ENCODE measurements at regions not wholly inside any gene's neighbourhood (a gene's known extent, or its start where the extent isn't known, plus 50 kb on each side); places are given as distances from the start of the nearest gene placed in this dataset.

GRCh38 chr6:22473991-22474682 is 95.2 kb upstream of the HDGFL1 start:
- POLR2A ChIA-PET (ENCODE audit: low non-redundant PET): no interaction called here
- CTCF ChIA-PET: no interaction called here

GRCh38 chr6:22476811-22477390 is 92.5 kb upstream of the HDGFL1 start:
- TF ChIP-seq CTCF (conservative IDR thresholded peaks at IDR 0.05; ENCODE audit: low read depth): no peak
- no peak for DNase-seq (ENCODE audit: low spot score)
- POLR2A ChIA-PET (ENCODE audit: low non-redundant PET): no interaction called here
- CTCF ChIA-PET: no interaction called here
- no peak overlapping the region for H3K27ac ChIP-seq

More at GRCh38 chr6:22473991-22474682, 95.2 kb upstream of the HDGFL1 start:
- H3K27ac ChIP-seq: no peak overlapping the region
- no peak for DNase-seq (ENCODE audit: low spot score)
- no peak for TF ChIP-seq CTCF (conservative IDR thresholded peaks at IDR 0.05; ENCODE audit: low read depth)

- DNase-seq (ENCODE audit: low spot score): no peak
- ChIA-PET CTCF (no interaction called here), POLR2A (ENCODE audit: low non-redundant PET) (no interaction called here)
- no peak for TF ChIP-seq CTCF (conservative IDR thresholded peaks at IDR 0.05; ENCODE audit: low read depth)
- H3K27ac ChIP-seq: no peak overlapping the region
These were observed 72.1 kb upstream of the HDGFL1 start for GRCh38 chr6:22497276-22497675.

GRCh38 chr6:22499815-22500214 is 69.6 kb upstream of the HDGFL1 start:
- no peak overlapping the region for H3K27ac ChIP-seq
- POLR2A ChIA-PET (ENCODE audit: low non-redundant PET): no interaction called here
- TF ChIP-seq CTCF (conservative IDR thresholded peaks at IDR 0.05; ENCODE audit: low read depth): no peak
- DNase-seq (ENCODE audit: low spot score): no peak
- CTCF ChIA-PET: no interaction called here

- H3K27ac ChIP-seq: no peak overlapping the region
- ChIA-PET CTCF (no interaction called here), POLR2A (ENCODE audit: low non-redundant PET) (no interaction called here)
- TF ChIP-seq CTCF (conservative IDR thresholded peaks at IDR 0.05; ENCODE audit: low read depth): no peak
- DNase-seq (ENCODE audit: low spot score): no peak
These were observed 62.9 kb upstream of the HDGFL1 start for GRCh38 chr6:22506496-22506895.

- CTCF ChIA-PET: interaction anchor here (0.7 kb wide), 1 partner anchor 193 kb away, joined by 3 read pairs; no protein-coding TSS in a partner anchor
These were observed 56.5 kb upstream of the HDGFL1 start for GRCh38 chr6:22512686-22513427.

More at GRCh38 chr6:22512686-22513427, 56.5 kb upstream of the HDGFL1 start:
- POLR2A ChIA-PET (ENCODE audit: low non-redundant PET): no interaction called here
- no peak for TF ChIP-seq CTCF (conservative IDR thresholded peaks at IDR 0.05; ENCODE audit: low read depth)
- H3K27ac ChIP-seq: no peak overlapping the region
- DNase-seq (ENCODE audit: low spot score): no peak

Measured in RWPE1 (cell line).